ENCODE measurements at regions not wholly inside any gene's neighbourhood (a gene's known extent, or its start where the extent isn't known, plus 50 kb on each side); places are given as distances from the start of the nearest gene placed in this dataset.

- no peak for DNase-seq (ENCODE audit: low read depth in 2 of 2)
These were observed 258.2 kb upstream of the TNRC6C start for GRCh38 chr17:77700165-77700881.

GRCh38 chr17:77701996-77702395, 256.5 kb upstream of the TNRC6C start:
- no peak for DNase-seq (ENCODE audit: low read depth in 2 of 2)

GRCh38 chr17:77704048-77704815, 254.3 kb upstream of the TNRC6C start:
- DNase-seq (ENCODE audit: low read depth in 2 of 2), result no peak

GRCh38 chr17:77706938-77707337, 251.6 kb upstream of the TNRC6C start:
- DNase-seq (ENCODE audit: low read depth in 2 of 2), result no peak

GRCh38 chr17:77707546-77707945, 251.0 kb upstream of the TNRC6C start:
- no peak for DNase-seq (ENCODE audit: low read depth in 2 of 2)

DNA sequence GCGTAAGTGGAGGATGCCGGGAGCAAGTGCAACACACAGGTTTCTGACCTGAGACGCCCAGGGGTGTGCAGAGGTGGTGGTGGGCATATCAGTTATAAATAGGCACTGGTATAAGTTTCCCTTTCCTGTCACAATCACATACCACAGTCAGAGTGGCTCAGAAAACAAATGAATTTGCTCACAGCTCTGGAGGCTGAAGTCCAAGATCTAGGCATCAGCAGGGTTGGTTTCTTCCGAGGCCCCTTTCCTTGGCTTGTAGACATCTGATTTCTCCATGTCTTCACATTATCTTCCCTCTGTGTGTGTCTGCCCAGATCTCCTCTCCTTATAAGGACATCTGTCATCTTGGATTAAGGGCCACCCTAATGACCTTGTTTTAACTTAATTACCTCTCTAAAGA, 250.5 kb upstream of the TNRC6C start:
- no peak for DNase-seq (ENCODE audit: low read depth in 2 of 2)

GRCh38 chr17:77708936-77709335, 249.6 kb upstream of the TNRC6C start:
- DNase-seq (ENCODE audit: low read depth in 2 of 2), result no peak

GRCh38 chr17:77709594-77709993, 248.9 kb upstream of the TNRC6C start:
- DNase-seq (ENCODE audit: low read depth in 2 of 2), result no peak

- DNase-seq (ENCODE audit: low read depth in 2 of 2), result no peak
These were observed 245.9 kb upstream of the TNRC6C start for GRCh38 chr17:77712578-77712977.

GRCh38 chr17:77716289-77716926, 242.1 kb upstream of the TNRC6C start:
- DNase-seq (ENCODE audit: low read depth in 2 of 2), result no peak

GRCh38 chr17:77717941-77718668, 240.4 kb upstream of the TNRC6C start:
- no peak for DNase-seq (ENCODE audit: low read depth in 2 of 2)

GRCh38 chr17:77718669-77718961, 239.9 kb upstream of the TNRC6C start:
- DNase-seq (ENCODE audit: low read depth in 2 of 2), result no peak

DNA sequence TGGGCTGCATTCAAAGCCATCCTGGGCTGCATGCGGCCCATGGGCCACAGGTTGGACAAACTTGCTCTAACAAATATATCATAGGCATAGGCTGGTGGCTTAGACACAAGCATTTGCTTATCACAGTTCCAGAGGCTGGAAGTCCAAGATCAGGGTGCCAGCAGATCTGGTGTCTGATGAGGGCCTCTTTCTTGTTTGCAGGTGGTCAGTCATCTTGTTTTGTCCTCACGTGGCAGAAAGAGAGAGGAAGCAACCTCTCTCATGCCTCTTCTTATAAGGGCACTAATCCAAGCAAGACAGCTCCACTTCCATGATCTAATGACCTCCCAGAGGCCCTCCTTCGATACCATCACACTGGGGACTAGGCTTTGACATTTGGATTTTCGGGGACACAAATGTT, 238.7 kb upstream of the TNRC6C start:
- DNase-seq (ENCODE audit: low read depth in 2 of 2), result no peak

DNA sequence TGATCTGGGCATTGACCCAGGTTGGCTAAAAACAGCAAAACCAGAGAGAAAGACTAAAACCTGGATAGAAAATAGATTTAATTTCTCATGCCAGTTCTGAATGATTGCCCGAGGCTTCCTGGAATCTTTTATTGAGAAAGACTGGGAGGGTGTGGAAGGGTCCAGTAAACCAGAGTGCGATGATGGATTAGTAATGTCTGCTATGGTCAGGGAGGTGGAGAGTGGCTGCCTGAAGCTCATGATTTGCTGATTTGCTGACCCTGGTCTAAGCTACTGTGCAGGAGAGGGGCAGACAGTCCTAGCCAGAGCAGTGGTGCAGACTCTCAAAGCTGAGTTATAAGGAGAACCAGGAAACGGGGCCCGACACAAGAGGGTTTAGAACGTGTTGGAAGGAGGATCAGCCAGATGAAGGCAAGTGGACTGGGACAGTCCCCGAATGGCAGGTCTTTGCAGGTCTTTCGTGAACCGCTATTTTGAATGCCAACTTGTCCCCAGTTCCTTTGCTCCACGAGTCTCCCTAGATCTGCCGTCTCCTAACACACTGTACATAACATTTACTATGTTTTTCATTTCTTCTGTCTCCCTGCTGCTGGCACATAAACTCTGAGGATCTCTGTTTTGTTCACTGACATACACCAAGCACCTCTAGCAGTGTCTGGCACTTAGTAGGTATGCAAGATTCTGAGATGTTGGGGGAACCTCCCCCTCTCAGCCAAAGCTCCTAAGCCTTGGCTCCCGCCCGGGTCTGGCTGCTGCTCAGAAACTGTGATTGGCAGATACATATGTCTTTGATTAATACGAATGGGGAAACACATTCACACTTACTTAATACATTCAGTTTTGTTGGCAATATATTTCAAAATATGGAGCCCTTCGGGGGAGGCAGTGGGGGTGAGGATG, 237.3 kb upstream of the TNRC6C start:
- no peak for DNase-seq (ENCODE audit: low read depth in 2 of 2)

GRCh38 chr17:77721846-77722160, 236.7 kb upstream of the TNRC6C start:
- DNase-seq (ENCODE audit: low read depth in 2 of 2), result no peak

GRCh38 chr17:77722366-77722765, 236.1 kb upstream of the TNRC6C start:
- DNase-seq (ENCODE audit: low read depth in 2 of 2), result no peak

GRCh38 chr17:77723071-77723908, 235.2 kb upstream of the TNRC6C start:
- no peak for DNase-seq (ENCODE audit: low read depth in 2 of 2)

DNA sequence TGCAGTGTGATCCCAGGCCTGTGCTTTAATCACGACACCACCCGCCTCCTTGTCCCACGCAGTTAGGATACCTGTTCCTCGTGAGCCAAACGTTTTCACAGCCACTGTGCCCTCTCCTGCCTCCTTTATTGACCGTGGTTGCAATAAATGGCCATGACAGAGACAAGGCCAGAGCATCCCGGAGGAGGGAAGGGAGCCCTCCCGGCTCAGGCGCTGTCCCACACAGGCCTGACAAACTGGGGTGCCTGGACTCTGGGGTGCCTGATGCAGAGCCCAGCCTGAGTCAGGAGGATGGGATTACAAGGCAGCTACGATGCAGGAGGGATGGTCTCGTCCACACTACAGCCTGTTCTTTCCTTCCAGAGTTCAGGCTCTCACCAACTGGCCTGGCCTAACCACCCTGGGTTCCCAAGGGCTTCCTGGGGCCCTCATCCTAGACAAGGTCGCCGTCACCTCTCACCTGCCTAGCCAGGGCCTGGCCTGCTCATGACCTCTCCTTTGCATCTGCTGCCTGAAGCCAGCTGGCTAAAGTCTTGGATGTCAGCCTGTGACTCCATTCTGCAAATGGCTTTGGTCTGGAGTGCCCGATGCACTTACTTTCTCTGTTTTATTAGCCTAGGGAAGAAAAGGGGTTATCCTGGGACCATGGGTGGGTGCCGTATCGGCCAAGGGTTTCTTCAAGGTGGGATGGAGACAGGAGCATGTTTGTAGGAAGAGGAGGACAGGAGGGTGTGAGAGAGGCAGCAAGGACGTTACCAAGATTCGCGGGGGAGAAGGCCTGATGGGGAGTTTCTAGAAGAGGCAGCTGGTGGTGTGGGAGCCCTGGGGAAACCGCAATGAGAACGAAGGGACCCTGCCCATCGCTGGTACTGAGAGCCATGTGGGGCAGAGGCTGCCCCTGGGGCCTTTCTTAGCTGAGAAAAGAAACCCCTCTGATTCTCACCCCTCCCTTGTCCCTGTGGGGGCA, 234.3 kb upstream of the TNRC6C start:
- no peak for DNase-seq (ENCODE audit: low read depth in 2 of 2)

DNA sequence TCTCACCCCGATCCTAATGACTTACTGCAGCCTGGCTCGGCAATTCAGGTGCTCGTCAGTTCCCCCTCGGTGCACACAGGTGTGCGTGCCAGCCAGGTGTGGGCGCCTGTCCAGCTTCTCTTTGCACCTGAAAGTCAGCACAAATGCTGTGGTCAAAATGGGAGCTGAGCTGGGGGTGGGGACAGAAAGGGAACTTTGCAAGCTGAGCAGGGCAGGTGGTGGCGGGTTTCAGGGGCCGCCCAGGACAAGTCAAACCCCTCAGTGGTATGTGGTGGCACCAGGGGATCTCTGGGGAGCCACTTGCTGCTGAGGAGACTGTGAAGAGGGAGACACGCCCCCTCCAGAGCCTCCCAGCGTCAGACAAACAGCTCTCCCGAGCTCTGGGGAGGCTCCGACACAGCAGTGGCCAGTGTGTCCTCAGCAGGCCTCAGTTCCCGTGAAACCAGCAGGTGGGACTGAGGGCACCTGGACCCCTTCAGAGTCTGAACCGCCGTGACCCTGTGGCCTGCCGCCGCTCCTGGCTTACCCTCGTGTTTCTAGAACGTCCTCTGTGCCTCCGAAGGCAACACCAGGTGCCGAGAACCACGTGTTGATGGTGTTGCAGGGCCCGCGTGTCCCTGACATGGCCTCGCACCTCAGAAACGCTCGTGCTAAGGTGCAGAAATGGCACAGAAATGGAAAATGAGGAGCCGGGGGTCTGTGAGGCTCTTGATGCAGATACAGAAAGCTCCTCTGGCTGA, 233.5 kb upstream of the TNRC6C start:
- DNase-seq (ENCODE audit: low read depth in 2 of 2), result no peak

Data from activated CD4-positive, alpha-beta T cell treated with anti-CD3 and anti-CD28 coated beads for 24 hours (primary cell).